Heart right ventricle (tissue), 16 donors: ENCODE measurements at regions not wholly inside any gene's neighbourhood (a gene's known extent, or its start where the extent isn't known, plus 50 kb on each side); places are given as distances from the start of the nearest gene placed in this dataset.

Source experiments
- ATAC-seq, 8 donors: fragments of 200-7000 bp; cut with Tn5 transposase; one replicate each; pipeline ENCODE4 v1.9.1; 2020; ENCODE audit warnings: mild to moderate bottlenecking in 8 of 8, moderate library complexity in 8 of 8, moderate number of reproducible peaks in 1 of 8
- DNase-seq, 2 donors: peaks; one replicate each; pipeline ENCODE4 v3.0.0-alpha.2; 2020
- H3K27ac ChIP-seq, 10 donors: fragments of 200-600 bp; sonication (generic) in 2 of 10; one replicate each; pipeline versions ENCODE4 v1.5.0 to v1.8.0; 2020 to 2022; ENCODE audit warnings: mild to moderate bottlenecking in 3 of 10
- H3K27me3 ChIP-seq, 7 donors: fragments of 200-600 bp; one replicate each; pipeline ENCODE4 v1.8.0; 2021 to 2022; ENCODE audit warnings: mild to moderate bottlenecking in 2 of 7
- H3K36me3 ChIP-seq, 9 donors: fragments of 200-600 bp; sonication (generic) in 1 of 9; one replicate each; pipeline versions ENCODE4 v1.5.0 to v1.8.0; 2020 to 2022; ENCODE audit warnings: mild to moderate bottlenecking in 2 of 9
- H3K4me1 ChIP-seq, 9 donors: fragments of 200-600 bp; sonication (generic) in 1 of 9; one replicate each; pipeline versions ENCODE4 v1.5.0 to v1.8.0; 2020 to 2022; ENCODE audit warnings: mild to moderate bottlenecking in 4 of 9
- H3K4me3 ChIP-seq, 10 donors: fragments of 200-600 bp; sonication (generic) in 2 of 10; one replicate each; pipeline versions ENCODE4 v1.5.0 to v1.8.0; 2020 to 2022; ENCODE audit warnings: mild to moderate bottlenecking in 7 of 10, moderate library complexity in 2 of 10
- H3K9me3 ChIP-seq, 11 donors: fragments of 200-600 bp in 10 of 11; sonication (generic) in 2 of 11; one replicate each; pipeline versions ENCODE4 v1.5.0 to v1.8.0; 2013 to 2022; ENCODE audit warnings: mild to moderate bottlenecking in 2 of 11, control low read depth in 1 of 11, moderate library complexity in 1 of 11
- WGBS, 2 donors: extraction: QIAGEN DNeasy Blood & Tissue Kit; methylation state at CpG; one replicate each; pipeline ENCODE4 v1.1.7; 2013; ENCODE audit warnings: inconsistent platforms in 1 of 2; 5-methylcytosine and 5-hydroxymethylcytosine counted together
- intact Hi-C, 10 donors: fragments of 100-400 bp; cut with DNase I; formaldehyde crosslinking; loops; one replicate each; pipeline versions ENCODE4 v1.11.1 to v1.14.2; 2022
- TF ChIP-seq, protein P1 (sequence below), 9 donors: fragments of 200-600 bp; sonication (generic) in 2 of 9; IDR thresholded peaks; one replicate each; pipeline versions ENCODE4 v1.5.0 to v1.8.0; 2021 to 2022; ENCODE audit warnings: antibody characterized with exemption in 9 of 9, mild to moderate bottlenecking in 5 of 9, moderate library complexity in 1 of 9
- donor health status: Arrhythmogenic right ventricular cardiomyopathy.
- donor health status: ischemic (EF 13 %, LVEDD 7.1; RV severe dilation, severe dysfunction).
- donor health status: healthy with polysubstance abuse.
- donor health status: DM: no; HTN: yes; CAD: no.
- donor health status: DM: no; HTN: no; CAD: no.
- donor health status: ischemic (EF 25% LVEDD 6.9; RV normal size, moderate dysfunction).
- donor health status: ischemic (EF 25% LVEDD 5.7; RV mildly dilated, moderate dysfunction).
- donor health status: healthy.
- donor health status: DM: yes; HTN: yes; CAD: no.
- donor health status: Ischemic cardiomyopathy.
- donor health status: ischemic (EF 35%, LVEDD 5.7; RV mildly dilated, moderate dysfunction).
- donor health status: nonischemic (EF 11% LVEDD 7.7; RV severe dilation, severe dysfunction).
- donor health status: DM: yes; HTN: yes; CAD: no.
- donor health status: PGD.
- donor health status: ischemic (EF 29% LVEDD 5.4; RV normal size, mild dysfunction).
- donor health status: nonischemic (EF 23%, LVEDD 6.1; RV moderate dilation, normal function).

- H3K27me3 ChIP-seq, result no peaks in the 10 kb centered on the region
- H3K4me3 ChIP-seq, result no peak overlapping the region
- no peak for ATAC-seq
- TF ChIP-seq, protein P1, sequence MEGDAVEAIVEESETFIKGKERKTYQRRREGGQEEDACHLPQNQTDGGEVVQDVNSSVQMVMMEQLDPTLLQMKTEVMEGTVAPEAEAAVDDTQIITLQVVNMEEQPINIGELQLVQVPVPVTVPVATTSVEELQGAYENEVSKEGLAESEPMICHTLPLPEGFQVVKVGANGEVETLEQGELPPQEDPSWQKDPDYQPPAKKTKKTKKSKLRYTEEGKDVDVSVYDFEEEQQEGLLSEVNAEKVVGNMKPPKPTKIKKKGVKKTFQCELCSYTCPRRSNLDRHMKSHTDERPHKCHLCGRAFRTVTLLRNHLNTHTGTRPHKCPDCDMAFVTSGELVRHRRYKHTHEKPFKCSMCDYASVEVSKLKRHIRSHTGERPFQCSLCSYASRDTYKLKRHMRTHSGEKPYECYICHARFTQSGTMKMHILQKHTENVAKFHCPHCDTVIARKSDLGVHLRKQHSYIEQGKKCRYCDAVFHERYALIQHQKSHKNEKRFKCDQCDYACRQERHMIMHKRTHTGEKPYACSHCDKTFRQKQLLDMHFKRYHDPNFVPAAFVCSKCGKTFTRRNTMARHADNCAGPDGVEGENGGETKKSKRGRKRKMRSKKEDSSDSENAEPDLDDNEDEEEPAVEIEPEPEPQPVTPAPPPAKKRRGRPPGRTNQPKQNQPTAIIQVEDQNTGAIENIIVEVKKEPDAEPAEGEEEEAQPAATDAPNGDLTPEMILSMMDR (IDR thresholded peaks at IDR 0.05), result no peak
- intact Hi-C loops, result no loop called here
- no peak overlapping the region for H3K27ac ChIP-seq
- H3K9me3 ChIP-seq, result peaks cover 0 to 10% (median 0%) of the 10 kb centered on the region in 11 donors
- 70 to 79% methylated on average over 7 of the region's 7 CpGs for WGBS, 2 donors
- no peaks in the 10 kb centered on the region for H3K36me3 ChIP-seq
- no peaks in the 10 kb centered on the region for H3K4me1 ChIP-seq
- DNase-seq, result no peak
Observed at GRCh38 chr5:125316915-125317535, 570.6 kb upstream of the ZNF608 start.

DNA sequence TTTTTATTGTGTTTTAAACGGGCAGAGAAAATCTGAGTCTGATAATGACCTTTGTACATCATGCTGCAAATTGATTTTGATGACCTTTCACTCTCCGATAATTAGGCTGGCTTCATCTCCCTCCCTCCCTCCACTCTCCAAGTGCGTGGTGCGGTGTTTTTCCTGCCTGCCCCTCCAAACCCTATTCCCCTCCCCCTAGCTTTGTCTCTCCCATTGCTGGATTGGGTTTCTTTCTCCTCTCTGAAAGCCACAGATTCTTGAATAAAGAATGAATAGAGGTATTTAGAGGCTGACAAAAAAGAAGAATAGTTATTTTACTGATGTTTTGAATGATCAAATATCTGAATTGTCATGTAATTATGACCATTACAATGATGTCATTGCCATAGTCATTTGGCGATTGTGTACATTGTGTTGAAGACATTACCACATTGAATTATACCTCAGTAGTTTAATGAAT lies 571.1 kb upstream of the ZNF608 start:
- WGBS, 2 donors, result 83 to 86% methylated on average over 5 of the region's 5 CpGs

DNA sequence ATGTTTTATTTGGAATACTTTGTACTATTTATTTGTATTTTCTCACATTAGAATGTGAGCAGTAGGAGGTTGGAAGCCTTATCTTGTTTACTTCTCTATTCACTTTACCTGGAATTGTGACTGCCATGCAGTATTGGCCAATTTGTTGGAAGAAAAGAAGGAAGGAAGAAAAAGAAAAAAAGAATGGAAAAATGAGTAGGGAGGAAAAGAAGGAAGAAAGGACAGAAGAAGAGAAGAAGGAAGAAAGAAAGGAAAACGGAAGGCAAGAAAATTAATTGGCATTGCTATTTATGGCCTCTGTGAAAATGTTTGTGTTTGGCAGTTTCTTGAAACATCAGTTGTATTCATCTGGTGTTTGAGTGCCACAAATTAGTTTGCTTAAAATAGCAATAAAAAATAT lies 575.2 kb upstream of the ZNF608 start:
- peaks cover 0 to 16% (median 7%) of the 10 kb centered on the region in 9 donors for H3K4me1 ChIP-seq
- intact Hi-C loops, result no loop called here
- 89% methylated on average over 1 of the region's 1 CpG for WGBS, 2 donors
- H3K36me3 ChIP-seq, result no peaks in the 10 kb centered on the region
- no peak overlapping the region for H3K27ac ChIP-seq
- no peak overlapping the region for H3K4me3 ChIP-seq
- no peaks in the 10 kb centered on the region for H3K27me3 ChIP-seq
- TF ChIP-seq, protein P1 (IDR thresholded peaks at IDR 0.05), result no peak
- no peak for DNase-seq
- ATAC-seq, result no peak
- no peaks in the 10 kb centered on the region for H3K9me3 ChIP-seq

More for the DNA sequence above, 571.1 kb upstream of the ZNF608 start:
- intact Hi-C loops, result no loop called here
- Histone ChIP-seq H3K4me1 (no peaks in the 10 kb centered on the region), H3K36me3 (no peaks in the 10 kb centered on the region), H3K27ac (no peak overlapping the region), H3K27me3 (no peaks in the 10 kb centered on the region), H3K9me3 (peaks cover 0 to 10% (median 0%) of the 10 kb centered on the region in 11 donors), H3K4me3 (no peak overlapping the region)
- TF ChIP-seq, protein P1 (IDR thresholded peaks at IDR 0.05), result no peak
- DNase-seq, result no peak
- ATAC-seq, result no peak

DNA sequence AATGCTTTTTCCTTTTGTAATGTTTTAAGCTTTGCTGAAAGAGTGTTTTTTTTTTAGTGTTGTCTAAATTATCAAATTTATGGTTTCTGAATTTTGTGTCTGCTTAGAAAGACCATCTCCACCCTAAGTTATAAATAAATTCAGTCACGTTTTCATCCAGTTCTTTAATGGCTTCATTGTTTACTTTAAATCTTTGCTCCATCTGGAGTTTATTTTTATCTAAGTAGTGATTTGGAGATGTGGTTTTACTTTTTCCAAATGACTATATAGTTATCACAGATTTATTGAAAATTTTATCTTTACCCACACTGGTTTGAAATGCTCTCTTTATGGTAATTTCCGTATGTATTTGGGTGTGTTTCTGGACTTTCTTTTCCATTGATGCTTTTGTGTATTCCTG lies 577.2 kb upstream of the ZNF608 start:
- no peak for DNase-seq
- intact Hi-C loops, result no loop called here
- 51 to 58% methylated on average over 2 of the region's 2 CpGs for WGBS, 2 donors

More for the DNA sequence above, 577.2 kb upstream of the ZNF608 start:
- no peaks in the 10 kb centered on the region for H3K36me3 ChIP-seq
- peaks cover 0 to 16% (median 7%) of the 10 kb centered on the region in 9 donors for H3K4me1 ChIP-seq
- H3K27ac ChIP-seq, result no peak overlapping the region
- no peak overlapping the region for H3K4me3 ChIP-seq
- H3K9me3 ChIP-seq, result no peaks in the 10 kb centered on the region
- ATAC-seq, result no peak
- no peaks in the 10 kb centered on the region for H3K27me3 ChIP-seq
- TF ChIP-seq, protein P1 (IDR thresholded peaks at IDR 0.05), result no peak
